ENCODE measurements at regions not wholly inside any gene's neighbourhood (a gene's known extent, or its start where the extent isn't known, plus 50 kb on each side); places are given as distances from the start of the nearest gene placed in this dataset.

DNA sequence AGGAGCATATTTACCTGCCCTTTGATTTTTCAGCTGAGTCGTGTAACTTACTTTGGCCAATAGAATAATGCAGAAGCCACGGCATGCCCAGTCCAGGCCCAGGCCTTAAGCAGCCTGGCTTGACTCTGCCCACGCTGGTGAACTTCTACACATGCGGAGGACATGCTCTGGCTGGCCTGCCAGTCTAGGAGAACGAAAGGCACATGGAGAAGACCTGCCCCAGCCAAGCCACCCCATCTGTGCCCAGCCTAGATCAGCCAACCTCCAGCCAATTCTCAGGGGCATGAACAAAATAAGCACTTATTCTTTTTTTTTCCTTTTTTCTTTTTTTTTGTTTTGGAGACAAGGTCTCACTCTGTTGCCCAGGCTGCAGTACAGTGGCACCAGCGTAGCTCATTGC, 112.7 kb upstream of the NANOS1 start:
- H3K27ac ChIP-seq (ENCODE audit: low read length) = no peak overlapping the region
- H3K36me3 ChIP-seq (ENCODE audit: control insufficient read depth, insufficient read depth, low read length) = no peaks in the 10 kb centered on the region
- DNase-seq (ENCODE audit: low read depth, low spot score) = no peak
- no CpG with 5 or more reads among the region's 6 CpGs for WGBS (ENCODE audit: insufficient coverage, insufficient read length)
- H3K4me3 ChIP-seq (ENCODE audit: low read length) = no peak overlapping the region
- H3K9me3 ChIP-seq (ENCODE audit: control insufficient read depth, insufficient read depth, low read length) = no peaks in the 10 kb centered on the region
- no peaks in the 10 kb centered on the region for H3K27me3 ChIP-seq (ENCODE audit: control insufficient read depth, insufficient read depth, low read length)
- H3K4me1 ChIP-seq (ENCODE audit: control insufficient read depth, insufficient read depth, low read length) = no peaks in the 10 kb centered on the region

DNA sequence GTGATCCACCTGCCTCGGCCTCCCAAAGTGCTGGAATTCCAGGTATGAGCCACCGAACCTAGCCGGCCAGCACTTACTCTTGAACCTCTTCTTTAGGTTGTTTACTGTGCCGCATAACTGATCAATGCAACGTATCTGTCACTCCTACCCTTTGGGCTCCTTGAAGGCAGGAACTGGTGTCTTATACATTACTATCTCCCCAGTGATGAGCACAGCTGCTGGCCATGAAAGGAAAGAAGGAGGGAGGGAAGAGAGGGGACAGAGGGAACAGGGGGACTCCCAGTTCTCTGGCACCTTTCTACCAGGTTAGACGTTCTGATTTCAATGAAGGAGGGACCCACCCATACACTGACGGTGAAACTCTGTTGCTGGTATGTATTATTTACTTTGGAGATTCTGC, 111.8 kb upstream of the NANOS1 start:
- DNase-seq (ENCODE audit: low read depth, low spot score) = no peak
- Histone ChIP-seq H3K4me3 (ENCODE audit: low read length) (no peak overlapping the region), H3K36me3 (ENCODE audit: control insufficient read depth, insufficient read depth, low read length) (no peaks in the 10 kb centered on the region), H3K4me1 (ENCODE audit: control insufficient read depth, insufficient read depth, low read length) (no peaks in the 10 kb centered on the region), H3K9me3 (ENCODE audit: control insufficient read depth, insufficient read depth, low read length) (no peaks in the 10 kb centered on the region), H3K27ac (ENCODE audit: low read length) (no peak overlapping the region), H3K27me3 (ENCODE audit: control insufficient read depth, insufficient read depth, low read length) (no peaks in the 10 kb centered on the region)
- WGBS (ENCODE audit: insufficient coverage, insufficient read length) = no CpG with 5 or more reads among the region's 7 CpGs

DNA sequence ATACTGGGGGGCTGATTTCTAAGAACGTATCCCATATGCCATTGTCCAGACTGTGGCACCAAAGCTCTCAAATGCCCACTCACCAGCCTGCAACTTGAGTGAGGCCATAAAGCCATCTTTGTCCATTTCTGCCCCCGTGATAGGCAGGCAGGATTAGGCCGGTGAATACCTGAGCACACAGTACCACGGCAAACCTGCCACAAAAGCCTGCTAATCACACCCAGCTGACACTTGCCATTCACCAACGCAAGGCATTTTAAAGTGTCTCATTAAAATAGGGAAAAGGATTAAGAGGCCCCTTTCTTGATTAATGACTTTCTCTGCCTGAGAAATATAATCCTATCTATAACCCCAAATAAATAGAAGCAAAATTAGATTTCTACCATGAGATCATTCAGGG, 111.4 kb upstream of the NANOS1 start:
- no peaks in the 10 kb centered on the region for H3K4me1 ChIP-seq (ENCODE audit: control insufficient read depth, insufficient read depth, low read length)
- H3K36me3 ChIP-seq (ENCODE audit: control insufficient read depth, insufficient read depth, low read length) = no peaks in the 10 kb centered on the region
- WGBS (ENCODE audit: insufficient coverage, insufficient read length) = no CpG with 5 or more reads among the region's 5 CpGs
- no peaks in the 10 kb centered on the region for H3K9me3 ChIP-seq (ENCODE audit: control insufficient read depth, insufficient read depth, low read length)
- no peak overlapping the region for H3K27ac ChIP-seq (ENCODE audit: low read length)
- no peak for DNase-seq (ENCODE audit: low read depth, low spot score)
- H3K27me3 ChIP-seq (ENCODE audit: control insufficient read depth, insufficient read depth, low read length) = no peaks in the 10 kb centered on the region
- H3K4me3 ChIP-seq (ENCODE audit: low read length) = no peak overlapping the region

DNA sequence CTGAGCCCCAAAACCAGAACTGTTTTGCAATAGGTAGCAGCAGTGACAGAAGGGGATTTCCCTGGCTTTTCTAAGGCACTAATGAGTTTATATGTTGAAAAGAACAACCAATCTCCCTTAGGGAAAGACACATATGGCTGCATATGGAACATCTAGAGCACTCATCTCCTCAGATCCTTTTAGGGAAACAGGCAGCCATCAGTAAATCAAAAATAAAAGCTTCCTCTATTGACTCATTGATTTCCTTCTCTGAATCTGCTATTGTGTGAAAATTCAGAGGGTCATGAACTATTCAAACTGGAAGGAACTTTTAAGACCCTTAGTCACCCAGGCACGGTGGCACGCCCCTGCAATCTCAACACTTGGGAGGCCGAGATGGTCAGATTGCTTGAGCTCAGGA, 110.9 kb upstream of the NANOS1 start:
- Histone ChIP-seq H3K27ac (ENCODE audit: low read length) (no peak overlapping the region), H3K27me3 (ENCODE audit: control insufficient read depth, insufficient read depth, low read length) (no peaks in the 10 kb centered on the region), H3K4me3 (ENCODE audit: low read length) (no peak overlapping the region), H3K36me3 (ENCODE audit: control insufficient read depth, insufficient read depth, low read length) (no peaks in the 10 kb centered on the region), H3K4me1 (ENCODE audit: control insufficient read depth, insufficient read depth, low read length) (no peaks in the 10 kb centered on the region), H3K9me3 (ENCODE audit: control insufficient read depth, insufficient read depth, low read length) (no peaks in the 10 kb centered on the region)
- no CpG with 5 or more reads among the region's 3 CpGs for WGBS (ENCODE audit: insufficient coverage, insufficient read length)
- no peak for DNase-seq (ENCODE audit: low read depth, low spot score)

DNA sequence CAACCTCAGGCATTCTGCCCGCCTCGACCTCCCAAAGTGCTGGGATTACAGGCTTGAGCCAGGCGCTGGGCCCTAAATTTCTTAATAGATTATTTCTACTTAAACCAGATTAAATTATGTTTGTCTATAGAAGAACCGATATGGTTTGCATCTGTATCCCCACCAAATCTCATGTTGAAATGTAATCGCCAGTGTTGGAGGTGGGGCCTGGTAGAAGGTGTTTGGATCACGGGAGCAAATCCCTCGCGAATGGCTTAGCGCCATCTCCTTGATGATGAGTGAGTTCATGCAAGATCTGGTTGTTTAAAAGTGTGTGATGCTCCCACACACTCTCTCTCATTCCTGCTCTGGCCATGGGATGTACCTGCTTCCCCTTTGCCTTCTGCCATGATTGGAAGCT, 109.3 kb upstream of the NANOS1 start:
- H3K4me3 ChIP-seq (ENCODE audit: low read length) = no peak overlapping the region
- H3K4me1 ChIP-seq (ENCODE audit: control insufficient read depth, insufficient read depth, low read length) = no peaks in the 10 kb centered on the region
- no peak for DNase-seq (ENCODE audit: low read depth, low spot score)
- no peak overlapping the region for H3K27ac ChIP-seq (ENCODE audit: low read length)
- no peaks in the 10 kb centered on the region for H3K36me3 ChIP-seq (ENCODE audit: control insufficient read depth, insufficient read depth, low read length)
- no peaks in the 10 kb centered on the region for H3K9me3 ChIP-seq (ENCODE audit: control insufficient read depth, insufficient read depth, low read length)
- WGBS (ENCODE audit: insufficient coverage, insufficient read length) = no CpG with 5 or more reads among the region's 9 CpGs
- no peaks in the 10 kb centered on the region for H3K27me3 ChIP-seq (ENCODE audit: control insufficient read depth, insufficient read depth, low read length)

DNA sequence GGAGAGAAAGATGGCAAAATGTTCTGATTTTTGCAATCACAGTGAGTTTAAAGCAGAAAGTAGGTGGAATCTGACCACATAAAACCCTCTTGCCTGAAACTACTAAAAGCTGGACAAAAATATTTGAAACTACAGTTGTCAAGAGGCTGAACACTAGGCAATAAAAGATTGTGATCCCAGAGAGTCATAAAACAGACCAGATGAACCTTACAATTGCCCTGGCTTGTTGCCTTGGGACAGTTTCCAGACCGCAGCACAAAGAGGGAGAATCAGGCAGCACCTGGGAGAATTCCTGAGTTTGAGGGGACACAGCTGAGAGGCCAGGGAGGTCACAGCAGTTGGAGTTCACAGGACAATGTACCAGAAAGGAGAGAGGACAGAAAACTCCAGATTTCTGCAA, 107.3 kb upstream of the NANOS1 start:
- Histone ChIP-seq H3K27me3 (ENCODE audit: control insufficient read depth, insufficient read depth, low read length) (no peaks in the 10 kb centered on the region), H3K27ac (ENCODE audit: low read length) (no peak overlapping the region), H3K9me3 (ENCODE audit: control insufficient read depth, insufficient read depth, low read length) (no peaks in the 10 kb centered on the region), H3K4me1 (ENCODE audit: control insufficient read depth, insufficient read depth, low read length) (no peaks in the 10 kb centered on the region), H3K4me3 (ENCODE audit: low read length) (no peak overlapping the region), H3K36me3 (ENCODE audit: control insufficient read depth, insufficient read depth, low read length) (no peaks in the 10 kb centered on the region)
- WGBS (ENCODE audit: insufficient coverage, insufficient read length) = no CpG with 5 or more reads among the region's 1 CpG
- no peak for DNase-seq (ENCODE audit: low read depth, low spot score)

DNA sequence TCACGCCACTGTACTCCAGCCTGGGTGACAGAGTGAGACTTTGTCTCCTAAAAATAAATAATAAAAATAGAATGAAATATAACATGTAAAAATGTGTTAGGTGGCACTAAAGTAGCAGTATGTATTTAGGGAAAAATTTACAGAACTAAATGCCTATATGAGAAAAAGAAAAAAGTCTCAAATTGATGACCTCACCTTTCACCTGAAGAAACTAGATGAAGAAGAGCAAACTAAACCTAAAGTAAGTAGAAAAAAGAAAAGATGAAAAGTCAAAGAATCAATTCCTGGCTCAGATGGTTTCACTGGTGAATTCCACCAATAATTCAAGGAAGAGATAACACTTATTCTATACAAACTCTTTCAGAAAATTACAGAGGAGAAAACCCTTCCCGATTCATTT, 106.5 kb upstream of the NANOS1 start:
- no CpG with 5 or more reads among the region's 2 CpGs for WGBS (ENCODE audit: insufficient coverage, insufficient read length)
- DNase-seq (ENCODE audit: low read depth, low spot score) = no peak

DNA sequence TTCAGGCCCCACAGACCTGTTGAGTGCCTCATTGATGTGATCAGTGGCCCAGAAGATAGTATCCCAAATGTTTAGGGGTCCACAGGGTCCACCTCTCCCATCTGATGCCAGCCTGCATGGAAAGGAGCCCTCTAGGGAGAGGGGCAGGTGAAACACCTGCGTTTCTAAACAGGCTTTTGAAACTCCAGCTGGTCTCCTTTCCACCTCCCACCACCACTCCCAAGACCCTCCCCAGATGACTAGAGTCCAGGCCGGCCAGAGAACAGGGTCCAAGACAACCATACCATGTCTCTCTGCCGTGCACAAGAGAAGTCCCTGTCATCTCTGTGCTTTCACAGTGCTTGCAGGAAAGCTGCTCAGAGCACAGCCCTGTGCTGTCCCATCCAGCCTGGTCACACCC, 105.0 kb upstream of the NANOS1 start:
- no peaks in the 10 kb centered on the region for H3K36me3 ChIP-seq (ENCODE audit: control insufficient read depth, insufficient read depth, low read length)

More for the DNA sequence above, 106.5 kb upstream of the NANOS1 start:
- Histone ChIP-seq H3K27me3 (ENCODE audit: control insufficient read depth, insufficient read depth, low read length) (no peaks in the 10 kb centered on the region), H3K4me1 (ENCODE audit: control insufficient read depth, insufficient read depth, low read length) (no peaks in the 10 kb centered on the region), H3K4me3 (ENCODE audit: low read length) (no peak overlapping the region), H3K27ac (ENCODE audit: low read length) (no peak overlapping the region), H3K36me3 (ENCODE audit: control insufficient read depth, insufficient read depth, low read length) (no peaks in the 10 kb centered on the region), H3K9me3 (ENCODE audit: control insufficient read depth, insufficient read depth, low read length) (no peaks in the 10 kb centered on the region)

DNA sequence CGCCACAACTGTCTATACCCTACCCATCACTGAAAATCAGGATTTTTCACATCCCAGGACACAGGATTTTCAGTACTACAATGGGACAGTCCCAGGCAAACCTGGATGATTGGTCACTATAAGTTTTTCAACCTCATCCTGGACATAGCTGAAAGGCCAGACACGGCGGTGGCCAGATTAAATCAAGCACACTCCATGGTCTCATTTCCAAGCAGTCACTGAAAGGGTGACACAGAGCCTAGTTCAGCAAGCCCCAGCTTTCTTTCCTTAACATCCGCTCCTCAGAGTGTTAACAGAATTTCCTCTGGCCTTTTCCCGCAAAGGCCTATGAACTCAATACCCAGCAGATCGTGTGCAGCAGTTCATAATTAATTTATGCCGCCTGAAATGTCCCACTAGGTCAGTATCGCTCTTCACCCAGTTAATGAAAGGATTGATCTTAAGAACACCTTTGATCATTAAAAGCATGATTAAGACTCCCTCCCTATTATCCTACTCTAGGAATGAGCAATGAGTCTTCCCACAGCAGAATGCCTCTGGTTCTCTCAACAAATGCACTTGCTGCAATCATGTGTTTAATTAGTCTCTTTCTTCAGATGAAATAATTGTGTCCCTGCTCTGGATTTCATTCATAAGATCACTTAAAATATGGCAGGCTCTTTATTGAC, 104.0 kb upstream of the NANOS1 start:
- Histone ChIP-seq H3K27ac (ENCODE audit: low read length) (no peak overlapping the region), H3K4me3 (ENCODE audit: low read length) (no peak overlapping the region)
- WGBS (ENCODE audit: insufficient coverage, insufficient read length) = no CpG with 5 or more reads among the region's 8 CpGs

More for the DNA sequence above, 105.0 kb upstream of the NANOS1 start:
- no peaks in the 10 kb centered on the region for H3K9me3 ChIP-seq (ENCODE audit: control insufficient read depth, insufficient read depth, low read length)
- H3K27me3 ChIP-seq (ENCODE audit: control insufficient read depth, insufficient read depth, low read length) = no peaks in the 10 kb centered on the region
- DNase-seq (ENCODE audit: low read depth, low spot score) = no peak
- no peaks in the 10 kb centered on the region for H3K4me1 ChIP-seq (ENCODE audit: control insufficient read depth, insufficient read depth, low read length)
- no peak overlapping the region for H3K4me3 ChIP-seq (ENCODE audit: low read length)
- no peak overlapping the region for H3K27ac ChIP-seq (ENCODE audit: low read length)
- no CpG with 5 or more reads among the region's 3 CpGs for WGBS (ENCODE audit: insufficient coverage, insufficient read length)

DNA sequence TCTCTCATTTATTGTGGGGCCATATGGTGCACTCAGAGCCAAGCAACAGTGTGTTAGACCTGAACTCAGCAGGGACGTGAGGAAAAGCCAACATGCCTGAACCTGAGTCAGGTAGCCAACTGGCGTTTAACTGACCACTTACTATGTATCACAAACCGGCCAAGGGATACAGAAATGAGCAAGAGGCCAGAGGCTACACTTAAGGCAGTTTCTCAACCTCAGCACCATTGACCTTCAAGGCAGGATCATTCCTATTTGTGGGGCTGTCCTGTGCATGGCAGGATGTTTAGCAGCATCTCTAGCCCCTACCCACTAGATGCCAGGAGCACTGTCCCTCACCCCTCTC, 103.5 kb upstream of the NANOS1 start:
- no CpG with 5 or more reads among the region's 3 CpGs for WGBS (ENCODE audit: insufficient coverage, insufficient read length)
- no peaks in the 10 kb centered on the region for H3K36me3 ChIP-seq (ENCODE audit: control insufficient read depth, insufficient read depth, low read length)
- no peak for DNase-seq (ENCODE audit: low read depth, low spot score)
- H3K4me3 ChIP-seq (ENCODE audit: low read length) = no peak overlapping the region
- no peaks in the 10 kb centered on the region for H3K4me1 ChIP-seq (ENCODE audit: control insufficient read depth, insufficient read depth, low read length)
- no peaks in the 10 kb centered on the region for H3K27me3 ChIP-seq (ENCODE audit: control insufficient read depth, insufficient read depth, low read length)
- no peak overlapping the region for H3K27ac ChIP-seq (ENCODE audit: low read length)
- no peaks in the 10 kb centered on the region for H3K9me3 ChIP-seq (ENCODE audit: control insufficient read depth, insufficient read depth, low read length)

More for the DNA sequence above, 104.0 kb upstream of the NANOS1 start:
- no peak for DNase-seq (ENCODE audit: low read depth, low spot score)
- H3K9me3 ChIP-seq (ENCODE audit: control insufficient read depth, insufficient read depth, low read length) = no peaks in the 10 kb centered on the region
- no peaks in the 10 kb centered on the region for H3K4me1 ChIP-seq (ENCODE audit: control insufficient read depth, insufficient read depth, low read length)
- H3K27me3 ChIP-seq (ENCODE audit: control insufficient read depth, insufficient read depth, low read length) = no peaks in the 10 kb centered on the region
- H3K36me3 ChIP-seq (ENCODE audit: control insufficient read depth, insufficient read depth, low read length) = no peaks in the 10 kb centered on the region

DNA sequence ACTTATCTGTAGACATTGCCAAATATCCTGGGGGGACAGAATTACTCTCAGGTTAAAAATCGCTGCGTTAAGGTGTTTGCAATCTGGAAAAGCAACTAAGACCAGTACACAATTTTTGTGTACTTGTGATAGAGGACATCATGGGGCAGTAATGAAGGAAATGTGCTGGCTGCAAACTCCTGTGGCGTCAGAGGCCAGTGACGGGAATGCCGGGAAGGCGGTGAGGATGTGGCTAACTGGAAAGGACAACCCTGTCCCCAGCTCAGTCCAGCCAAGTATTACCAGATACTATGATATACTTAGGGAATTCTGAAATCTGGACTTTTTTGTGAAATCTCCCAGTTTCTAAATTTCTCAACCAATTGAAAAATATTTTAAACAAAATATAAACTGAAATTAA, 103.1 kb upstream of the NANOS1 start:
- Histone ChIP-seq H3K36me3 (ENCODE audit: control insufficient read depth, insufficient read depth, low read length) (no peaks in the 10 kb centered on the region), H3K4me1 (ENCODE audit: control insufficient read depth, insufficient read depth, low read length) (no peaks in the 10 kb centered on the region), H3K27me3 (ENCODE audit: control insufficient read depth, insufficient read depth, low read length) (no peaks in the 10 kb centered on the region), H3K4me3 (ENCODE audit: low read length) (no peak overlapping the region), H3K9me3 (ENCODE audit: control insufficient read depth, insufficient read depth, low read length) (no peaks in the 10 kb centered on the region), H3K27ac (ENCODE audit: low read length) (no peak overlapping the region)
- no peak for DNase-seq (ENCODE audit: low read depth, low spot score)
- WGBS (ENCODE audit: insufficient coverage, insufficient read length) = no CpG with 5 or more reads among the region's 6 CpGs
